Keratinocyte (primary cell): ENCODE measurements at regions not wholly inside any gene's neighbourhood (a gene's known extent, or its start where the extent isn't known, plus 50 kb on each side); places are given as distances from the start of the nearest gene placed in this dataset.

Source experiments
- DNase-seq: peaks from one replicate; pipeline ENCODE4 v3.0.0-alpha.2; 2011; ENCODE audit warnings: low read depth, missing footprints, low spot score
- FAIRE-seq: peaks from 2 replicates; lab custom pipeline; 2011; peaks lifted over from hg19 to GRCh38; lab: Jason Lieb, UNC
- H2AFZ ChIP-seq: 2 replicates; pipeline ENCODE4 v1.6.0; 2012; ENCODE audit warnings: low read length, control low read depth, inconsistent platforms; ENCODE audit not compliant: control insufficient read depth
- H3K27ac ChIP-seq: 2 replicates; pipeline ENCODE4 v1.5.1; 2011; ENCODE audit warnings: low read length; ENCODE audit not compliant: control insufficient read depth, insufficient read depth
- H3K27me3 ChIP-seq: 3 replicates; pipeline ENCODE4 v1.6.0; 2011; ENCODE audit warnings: low read length; ENCODE audit not compliant: control insufficient read depth, insufficient read depth; ENCODE audit errors: extremely low read depth
- H3K36me3 ChIP-seq, 2 experiments: 2 replicates in 1 of 2; 3 replicates in 1 of 2; pipeline ENCODE4 v1.5.1; 2011; ENCODE audit warnings: low read length in 2 of 2, mild to moderate bottlenecking in 1 of 2; ENCODE audit not compliant: control insufficient read depth in 2 of 2, insufficient read depth in 2 of 2; ENCODE audit errors: extremely low read depth in 1 of 2
- H3K4me1 ChIP-seq: 3 replicates; pipeline ENCODE4 v1.5.1; 2011; ENCODE audit warnings: low read length; ENCODE audit not compliant: control insufficient read depth, insufficient read depth; ENCODE audit errors: extremely low read depth
- H3K4me2 ChIP-seq: 3 replicates; pipeline ENCODE4 v1.6.0; 2011; ENCODE audit warnings: low read depth, low read length; ENCODE audit not compliant: control insufficient read depth, insufficient read depth; ENCODE audit errors: extremely low read depth
- H3K4me3 ChIP-seq, 3 experiments: fragments of 200-600 bp in 1 of 3; sonication (generic) in 1 of 3; 2 replicates in 2 of 3; 3 replicates in 1 of 3; pipeline ENCODE4 v1.5.1; 2011 to 2016; ENCODE audit warnings: low read length in 3 of 3, mild to moderate bottlenecking in 3 of 3, control low read depth in 2 of 3, inconsistent platforms in 1 of 3, low read depth in 1 of 3, mixed read lengths in 1 of 3, mixed run types in 1 of 3, moderate library complexity in 1 of 3; ENCODE audit not compliant: control insufficient read depth in 2 of 3, insufficient read depth in 2 of 3; ENCODE audit errors: extremely low read depth in 1 of 3
- H3K79me2 ChIP-seq: 2 replicates; pipeline ENCODE4 v1.6.0; 2012; ENCODE audit warnings: low read length; ENCODE audit not compliant: control insufficient read depth, insufficient read depth
- H3K9ac ChIP-seq: 3 replicates; pipeline ENCODE4 v1.6.0; 2011; ENCODE audit warnings: low read length; ENCODE audit not compliant: control insufficient read depth, insufficient read depth; ENCODE audit errors: extremely low read depth
- H3K9me1 ChIP-seq: 3 replicates; pipeline ENCODE4 v1.6.0; 2011; ENCODE audit warnings: low read length; ENCODE audit not compliant: control insufficient read depth, insufficient read depth; ENCODE audit errors: extremely low read depth
- H3K9me3 ChIP-seq: 2 replicates; pipeline ENCODE4 v1.5.1; 2012; ENCODE audit warnings: low read depth, low read length; ENCODE audit not compliant: control insufficient read depth
- H4K20me1 ChIP-seq: 3 replicates; pipeline ENCODE4 v1.6.0; 2011; ENCODE audit warnings: low read length; ENCODE audit not compliant: control insufficient read depth, insufficient read depth; ENCODE audit errors: extremely low read depth
- EZH2 ChIP-seq: IDR thresholded peaks from one replicate; pipeline ENCODE4 v1.6.1; 2012; ENCODE audit warnings: inconsistent platforms, mild to moderate bottlenecking, low read length, moderate library complexity
- dilution Hi-C: fragments of 300-500 bp; cut with MboI; formaldehyde crosslinking; loops from one replicate; pipeline ENCODE4 v1.7.0; 2020; ENCODE audit warnings: low sequenced_read_pairs; ENCODE audit not compliant: extremely low pct_ligation_motif_present
- TF ChIP-seq, protein P1 (sequence below), 3 experiments: IDR thresholded peaks in 1 of 3; conservative IDR thresholded peaks in 1 of 3; optimal IDR thresholded peaks in 1 of 3; 2 replicates in 2 of 3; 3 replicates in 1 of 3; pipeline versions ENCODE3 to v1.5.1; 2011; ENCODE audit warnings: low read length in 3 of 3, mild to moderate bottlenecking in 3 of 3, moderate library complexity in 2 of 3, control low read depth in 1 of 3, inconsistent platforms in 1 of 3; ENCODE audit not compliant: insufficient read depth in 2 of 3; ENCODE audit errors: extremely low read depth in 1 of 3

GRCh38 chr14:97602438-97603117 is 805.4 kb downstream of the VRK1 start:
- Histone ChIP-seq H3K4me2 (no peak overlapping the region), H3K79me2 (no peaks in the 10 kb centered on the region), H3K4me1 (no peaks in the 10 kb centered on the region), H3K27ac (no peak overlapping the region), H3K9me3 (no peaks in the 10 kb centered on the region), H3K9ac (no peak overlapping the region), H3K4me3 (no peak overlapping the region), H2AFZ (no peak overlapping the region), H4K20me1 (no peaks in the 10 kb centered on the region), H3K27me3 (no peaks in the 10 kb centered on the region), H3K36me3 (no peaks in the 10 kb centered on the region), H3K9me1 (no peaks in the 10 kb centered on the region)
- no peak for FAIRE-seq
- no peak for DNase-seq
- dilution Hi-C loops, result no loop called here
- TF ChIP-seq, protein P1, sequence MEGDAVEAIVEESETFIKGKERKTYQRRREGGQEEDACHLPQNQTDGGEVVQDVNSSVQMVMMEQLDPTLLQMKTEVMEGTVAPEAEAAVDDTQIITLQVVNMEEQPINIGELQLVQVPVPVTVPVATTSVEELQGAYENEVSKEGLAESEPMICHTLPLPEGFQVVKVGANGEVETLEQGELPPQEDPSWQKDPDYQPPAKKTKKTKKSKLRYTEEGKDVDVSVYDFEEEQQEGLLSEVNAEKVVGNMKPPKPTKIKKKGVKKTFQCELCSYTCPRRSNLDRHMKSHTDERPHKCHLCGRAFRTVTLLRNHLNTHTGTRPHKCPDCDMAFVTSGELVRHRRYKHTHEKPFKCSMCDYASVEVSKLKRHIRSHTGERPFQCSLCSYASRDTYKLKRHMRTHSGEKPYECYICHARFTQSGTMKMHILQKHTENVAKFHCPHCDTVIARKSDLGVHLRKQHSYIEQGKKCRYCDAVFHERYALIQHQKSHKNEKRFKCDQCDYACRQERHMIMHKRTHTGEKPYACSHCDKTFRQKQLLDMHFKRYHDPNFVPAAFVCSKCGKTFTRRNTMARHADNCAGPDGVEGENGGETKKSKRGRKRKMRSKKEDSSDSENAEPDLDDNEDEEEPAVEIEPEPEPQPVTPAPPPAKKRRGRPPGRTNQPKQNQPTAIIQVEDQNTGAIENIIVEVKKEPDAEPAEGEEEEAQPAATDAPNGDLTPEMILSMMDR (optimal IDR thresholded peaks at IDR 0.05 in 1 of 3, IDR thresholded peaks at IDR 0.05 in 1 of 3, conservative IDR thresholded peaks at IDR 0.05 in 1 of 3; ENCODE audit: extremely low read depth in 1 of 3, insufficient read depth in 2 of 3, low read length in 3 of 3), result no peak
- no peak for TF ChIP-seq EZH2

DNA sequence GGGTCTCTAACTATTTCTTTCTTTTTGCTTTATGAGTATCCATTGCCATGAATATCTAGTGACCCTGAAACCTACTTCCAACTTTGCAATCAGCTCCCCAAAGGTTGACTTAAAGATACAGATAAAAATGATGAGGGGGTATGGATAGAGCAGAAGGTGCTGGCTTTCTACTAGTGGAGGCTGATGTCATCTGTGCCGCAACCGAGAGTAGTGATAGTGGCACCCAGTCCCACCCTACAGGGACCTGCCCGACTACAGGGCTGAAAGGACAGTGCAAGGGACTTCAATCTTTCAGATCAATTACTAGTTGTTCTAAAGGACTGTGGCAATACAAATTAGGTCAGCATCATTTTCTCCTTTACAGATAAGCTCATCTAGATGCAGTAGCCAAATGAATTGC is 806.0 kb downstream of the VRK1 start:
- TF ChIP-seq, protein P1 (optimal IDR thresholded peaks at IDR 0.05 in 1 of 3, IDR thresholded peaks at IDR 0.05 in 1 of 3, conservative IDR thresholded peaks at IDR 0.05 in 1 of 3; ENCODE audit: extremely low read depth in 1 of 3, insufficient read depth in 2 of 3, low read length in 3 of 3), result no peak
- TF ChIP-seq EZH2, result no peak
- Histone ChIP-seq H3K4me3 (no peak overlapping the region), H3K4me2 (no peak overlapping the region), H3K27me3 (no peaks in the 10 kb centered on the region), H3K36me3 (no peaks in the 10 kb centered on the region), H3K27ac (no peak overlapping the region), H3K9me3 (no peaks in the 10 kb centered on the region), H3K9me1 (no peaks in the 10 kb centered on the region), H2AFZ (no peak overlapping the region), H3K9ac (no peak overlapping the region), H3K79me2 (no peaks in the 10 kb centered on the region), H3K4me1 (no peaks in the 10 kb centered on the region), H4K20me1 (no peaks in the 10 kb centered on the region)
- FAIRE-seq (no peak), DNase-seq (no peak)
- dilution Hi-C loops, result no loop called here
